ENCODE measurements at regions not wholly inside any gene's neighbourhood (a gene's known extent, or its start where the extent isn't known, plus 50 kb on each side); places are given as distances from the start of the nearest gene placed in this dataset.

- Histone ChIP-seq H4K20me1 (ENCODE audit: insufficient read depth) (no peaks in the 10 kb centered on the region), H3K9ac (ENCODE audit: low read length) (no peak overlapping the region), H3K27me3 (ENCODE audit: insufficient read depth, low read length) (no peaks in the 10 kb centered on the region), H3K36me3 (ENCODE audit: control insufficient read depth in 1 of 2, insufficient read depth in 2 of 2, low read length in 2 of 2) (no peaks in the 10 kb centered on the region), H3K9me2 (ENCODE audit: insufficient read depth) (no peaks in the 10 kb centered on the region), H3K9me3 (ENCODE audit: control insufficient read depth in 1 of 2, insufficient read depth in 1 of 2, low read depth in 1 of 2, low read length in 2 of 2) (no peaks in the 10 kb centered on the region), H3K4me2 (ENCODE audit: low read length) (no peak overlapping the region), H2AFZ (ENCODE audit: low read depth, low read length, poor library complexity, severe bottlenecking) (no peak overlapping the region), H3K4me1 (ENCODE audit: control insufficient read depth in 1 of 2, insufficient read depth in 2 of 2, low read length in 2 of 2) (no peaks in the 10 kb centered on the region), H3K79me2 (ENCODE audit: insufficient read depth, low read length) (no peaks in the 10 kb centered on the region), H3K4me3 (replicated peaks in 1 of 2; ENCODE audit: low read depth in 1 of 2, low read length in 2 of 2) (no peak overlapping the region), H3K27ac (ENCODE audit: low read depth, low read length) (no peak overlapping the region)
- BruUV-seq (replicated peaks): no TSS peak
- intact Hi-C loops (cut with micrococcal nuclease): no loop called here
- POLR2A ChIA-PET: no interaction called here
- RAD21 ChIA-PET (ENCODE audit: low non-redundant PET in 1 of 2, low total read pairs in 2 of 2, uncharacterized antibody in 2 of 2, unreplicated experiment in 2 of 2): no interaction called here
- ATAC-seq (no peak), DNase-seq (ENCODE audit: low read depth, low spot score) (no peak)
- CTCF ChIA-PET: no interaction called here
- TF ChIP-seq TCF7L2 (IDR thresholded peaks at IDR 0.05; ENCODE audit: borderline replicate concordance, extremely low read depth, insufficient read depth, insufficient read length) (no peak), ELF1 (IDR thresholded peaks at IDR 0.05; ENCODE audit: borderline replicate concordance, low read depth) (no peak), ATF3 (IDR thresholded peaks at IDR 0.05) (no peak), POLR2A (IDR thresholded peaks at IDR 0.05; ENCODE audit: borderline replicate concordance, extremely low read depth, insufficient read depth, insufficient read length) (no peak), RAD21 (IDR thresholded peaks at IDR 0.05; ENCODE audit: low read depth) (no peak)
Measured at GRCh38 chr7:13581097-13581496, 408.4 kb downstream of the ETV1 start.

- POLR2A ChIA-PET: no interaction called here
- no peaks in the 10 kb centered on the region for H3K9me3 ChIP-seq (ENCODE audit: control insufficient read depth in 1 of 2, insufficient read depth in 1 of 2, low read depth in 1 of 2, low read length in 2 of 2)
- H3K9ac ChIP-seq (ENCODE audit: low read length): no peak overlapping the region
- CTCF ChIA-PET: no interaction called here
- no peak overlapping the region for H3K4me2 ChIP-seq (ENCODE audit: low read length)
- H3K27ac ChIP-seq (ENCODE audit: low read depth, low read length): no peak overlapping the region
- no peaks in the 10 kb centered on the region for H3K36me3 ChIP-seq (ENCODE audit: control insufficient read depth in 1 of 2, insufficient read depth in 2 of 2, low read length in 2 of 2)
- intact Hi-C loops (cut with micrococcal nuclease): no loop called here
- no peaks in the 10 kb centered on the region for H4K20me1 ChIP-seq (ENCODE audit: insufficient read depth)
- TF ChIP-seq POLR2A (IDR thresholded peaks at IDR 0.05; ENCODE audit: borderline replicate concordance, extremely low read depth, insufficient read depth, insufficient read length) (no peak), CBX3 (IDR thresholded peaks at IDR 0.05; ENCODE audit: low read depth) (no peak), ZBTB33 (IDR thresholded peaks at IDR 0.05; ENCODE audit: extremely low read depth, insufficient replicate concordance, low read length) (no peak), CTCF (IDR thresholded peaks at IDR 0.05 in 2 of 3, conservative IDR thresholded peaks at IDR 0.05 in 1 of 3; ENCODE audit: borderline replicate concordance in 1 of 3, insufficient read depth in 1 of 3, low read depth in 2 of 3, low read length in 2 of 3) (no peak), POLR2AphosphoS5 (IDR thresholded peaks at IDR 0.05; ENCODE audit: low read depth, low read length) (no peak), ZNF274 (IDR thresholded peaks at IDR 0.05; ENCODE audit: low read depth, low read length) (no peak), YY1 (IDR thresholded peaks at IDR 0.05; ENCODE audit: extremely low read depth, insufficient replicate concordance, low read depth, low read length) (no peak), ELF1 (IDR thresholded peaks at IDR 0.05; ENCODE audit: borderline replicate concordance, low read depth) (no peak), CEBPB (IDR thresholded peaks at IDR 0.05; ENCODE audit: low read depth) (no peak), RAD21 (IDR thresholded peaks at IDR 0.05; ENCODE audit: low read depth) (no peak)
- no peaks in the 10 kb centered on the region for H3K27me3 ChIP-seq (ENCODE audit: insufficient read depth, low read length)
- no peak overlapping the region for H3K4me3 ChIP-seq (replicated peaks in 1 of 2; ENCODE audit: low read depth in 1 of 2, low read length in 2 of 2)
- RAD21 ChIA-PET (ENCODE audit: low non-redundant PET in 1 of 2, low total read pairs in 2 of 2, uncharacterized antibody in 2 of 2, unreplicated experiment in 2 of 2): no interaction called here
- no TSS peak for BruUV-seq (replicated peaks)
- H3K9me2 ChIP-seq (ENCODE audit: insufficient read depth): no peaks in the 10 kb centered on the region
- DNase-seq (ENCODE audit: low read depth, low spot score) (no peak), ATAC-seq (no peak)
- H2AFZ ChIP-seq (ENCODE audit: low read depth, low read length, poor library complexity, severe bottlenecking): no peak overlapping the region
- H3K4me1 ChIP-seq (ENCODE audit: control insufficient read depth in 1 of 2, insufficient read depth in 2 of 2, low read length in 2 of 2): no peaks in the 10 kb centered on the region
- H3K79me2 ChIP-seq (ENCODE audit: insufficient read depth, low read length): no peaks in the 10 kb centered on the region
Measured at GRCh38 chr7:13593854-13594253, 395.6 kb downstream of the ETV1 start.

All from HCT116 (cell line).